Activated naive CD4-positive, alpha-beta T cell treated with anti-CD3 and anti-CD28 coated beads, Interleukin-2, amount 50 U/mL, for 72 hours (primary cell): ENCODE measurements at regions not wholly inside any gene's neighbourhood (a gene's known extent, or its start where the extent isn't known, plus 50 kb on each side); places are given as distances from the start of the nearest gene placed in this dataset.

Experiments used
- ATAC-seq, 2 donors: fragments of 150-1000 bp; cut with Tn5 transposase; 2 replicates each; pipeline ENCODE4 v1.10.0; 2021; ENCODE audit warnings: mild to moderate bottlenecking in 2 of 2, moderate library complexity in 2 of 2
- DNase-seq, 2 donors: peaks; one replicate each; pipeline ENCODE4 v3.0.0; 2021 to 2022; ENCODE audit warnings: low spot score in 2 of 2
- H3K27ac Mint-ChIP-seq, 2 donors: one replicate each; pipeline ENCODE4 v1.8.0; 2022; ENCODE audit warnings: mild to moderate bottlenecking in 2 of 2, mixed read lengths in 2 of 2
- H3K36me3 Mint-ChIP-seq, 2 donors: one replicate each; pipeline ENCODE4 v1.8.0; 2022; ENCODE audit warnings: mixed read lengths in 2 of 2
- H3K9me3 Mint-ChIP-seq, 2 donors: one replicate each; pipeline ENCODE4 v1.8.0; 2022; ENCODE audit warnings: mixed read lengths in 2 of 2

GRCh38 chr10:44056967-44057805 is 327.7 kb downstream of the CXCL12 start:
- ATAC-seq = no peak
- H3K27ac Mint-ChIP-seq = no peak overlapping the region
- no peak for DNase-seq
- no peaks in the 10 kb centered on the region for H3K9me3 Mint-ChIP-seq
- no peaks in the 10 kb centered on the region for H3K36me3 Mint-ChIP-seq

- no peak for DNase-seq
- no peak for ATAC-seq
- Mint-ChIP-seq H3K9me3 (no peaks in the 10 kb centered on the region), H3K36me3 (no peaks in the 10 kb centered on the region), H3K27ac (no peak overlapping the region)
Observed at GRCh38 chr10:44056206-44056605, 328.7 kb downstream of the CXCL12 start.

- no peaks in the 10 kb centered on the region for H3K36me3 Mint-ChIP-seq
- DNase-seq = no peak
- no peak for ATAC-seq
- no peak overlapping the region for H3K27ac Mint-ChIP-seq
- no peaks in the 10 kb centered on the region for H3K9me3 Mint-ChIP-seq
Observed at GRCh38 chr10:44054046-44054445, 330.9 kb downstream of the CXCL12 start.

GRCh38 chr10:44053391-44053790 is 331.5 kb downstream of the CXCL12 start:
- H3K9me3 Mint-ChIP-seq = no peaks in the 10 kb centered on the region
- H3K27ac Mint-ChIP-seq = no peak overlapping the region
- DNase-seq (no peak), ATAC-seq (no peak)
- no peaks in the 10 kb centered on the region for H3K36me3 Mint-ChIP-seq

GRCh38 chr10:44051584-44052385 is 333.1 kb downstream of the CXCL12 start:
- no peak overlapping the region for H3K27ac Mint-ChIP-seq
- H3K36me3 Mint-ChIP-seq = no peaks in the 10 kb centered on the region
- DNase-seq = no peak

GRCh38 chr10:44051091-44051490 is 333.8 kb downstream of the CXCL12 start:
- H3K9me3 Mint-ChIP-seq = no peaks in the 10 kb centered on the region
- no peaks in the 10 kb centered on the region for H3K36me3 Mint-ChIP-seq
- DNase-seq = no peak
- no peak overlapping the region for H3K27ac Mint-ChIP-seq
- ATAC-seq = no peak

More at GRCh38 chr10:44051584-44052385, 333.1 kb downstream of the CXCL12 start:
- no peak for ATAC-seq
- no peaks in the 10 kb centered on the region for H3K9me3 Mint-ChIP-seq

- Mint-ChIP-seq H3K9me3 (no peaks in the 10 kb centered on the region), H3K36me3 (no peaks in the 10 kb centered on the region), H3K27ac (no peak overlapping the region)
- ATAC-seq (no peak), DNase-seq (no peak)
Observed at GRCh38 chr10:44049301-44050015, 335.4 kb downstream of the CXCL12 start.

- ATAC-seq = no peak
- H3K27ac Mint-ChIP-seq = no peak overlapping the region
- H3K9me3 Mint-ChIP-seq = no peaks in the 10 kb centered on the region
- no peaks in the 10 kb centered on the region for H3K36me3 Mint-ChIP-seq
- DNase-seq = no peak
Observed at GRCh38 chr10:44047361-44047760, 337.5 kb downstream of the CXCL12 start.

- DNase-seq (no peak), ATAC-seq (no peak)
- no peaks in the 10 kb centered on the region for H3K9me3 Mint-ChIP-seq
- H3K27ac Mint-ChIP-seq = no peak overlapping the region
- no peaks in the 10 kb centered on the region for H3K36me3 Mint-ChIP-seq
Observed at GRCh38 chr10:44046605-44047004, 338.3 kb downstream of the CXCL12 start.

GRCh38 chr10:44045020-44045419 is 339.9 kb downstream of the CXCL12 start:
- no peaks in the 10 kb centered on the region for H3K36me3 Mint-ChIP-seq
- ATAC-seq = no peak

GRCh38 chr10:44044549-44044948 is 340.3 kb downstream of the CXCL12 start:
- no peaks in the 10 kb centered on the region for H3K9me3 Mint-ChIP-seq
- DNase-seq = no peak
- no peak for ATAC-seq
- no peaks in the 10 kb centered on the region for H3K36me3 Mint-ChIP-seq
- H3K27ac Mint-ChIP-seq = no peak overlapping the region

More at GRCh38 chr10:44045020-44045419, 339.9 kb downstream of the CXCL12 start:
- H3K27ac Mint-ChIP-seq = no peak overlapping the region
- H3K9me3 Mint-ChIP-seq = no peaks in the 10 kb centered on the region
- DNase-seq = no peak

GRCh38 chr10:44043646-44044375 is 341.1 kb downstream of the CXCL12 start:
- Mint-ChIP-seq H3K36me3 (no peaks in the 10 kb centered on the region), H3K9me3 (no peaks in the 10 kb centered on the region), H3K27ac (no peak overlapping the region)
- ATAC-seq (no peak), DNase-seq (no peak)

GRCh38 chr10:44042926-44043602 is 341.8 kb downstream of the CXCL12 start:
- no peak overlapping the region for H3K27ac Mint-ChIP-seq
- H3K9me3 Mint-ChIP-seq = no peaks in the 10 kb centered on the region
- no peaks in the 10 kb centered on the region for H3K36me3 Mint-ChIP-seq
- DNase-seq (no peak), ATAC-seq (no peak)

- DNase-seq (no peak), ATAC-seq (no peak)
- Mint-ChIP-seq H3K36me3 (no peaks in the 10 kb centered on the region), H3K9me3 (no peaks in the 10 kb centered on the region), H3K27ac (no peak overlapping the region)
Observed at GRCh38 chr10:44042075-44042770, 342.7 kb downstream of the CXCL12 start.

- no peaks in the 10 kb centered on the region for H3K9me3 Mint-ChIP-seq
- no peak overlapping the region for H3K27ac Mint-ChIP-seq
- H3K36me3 Mint-ChIP-seq = no peaks in the 10 kb centered on the region
- no peak for ATAC-seq
- no peak for DNase-seq
Observed at GRCh38 chr10:44039599-44039998, 345.3 kb downstream of the CXCL12 start.
